ENCODE measurements at regions not wholly inside any gene's neighbourhood (a gene's known extent, or its start where the extent isn't known, plus 50 kb on each side); places are given as distances from the start of the nearest gene placed in this dataset.
A peak's percentile ranks its signal among the peaks of the same experiment; 100 is the strongest.

- H3K27ac Mint-ChIP-seq (ENCODE audit: unreplicated experiment), result no peak overlapping the region
- H3K4me1 Mint-ChIP-seq (ENCODE audit: low read depth), result no peaks in the 10 kb centered on the region
- H3K4me3 Mint-ChIP-seq (ENCODE audit: unreplicated experiment), result no peak overlapping the region
- peak; percentile 59 for DNase-seq (ENCODE audit: low spot score)
- peaks cover 8% of the 10 kb centered on the region for H3K36me3 Mint-ChIP-seq (ENCODE audit: low read depth)
- TF ChIP-seq CTCF (IDR thresholded peaks at IDR 0.05), result no peak
- H3K9me3 Mint-ChIP-seq (ENCODE audit: low read depth), result peaks cover 16% of the 10 kb centered on the region
- H3K27me3 Mint-ChIP-seq (ENCODE audit: low read depth), result peaks cover 3% of the 10 kb centered on the region
Observed at GRCh38 chr10:124298891-124299290, 119.8 kb downstream of the OAT start.

- Mint-ChIP-seq H3K4me3 (ENCODE audit: unreplicated experiment) (no peak overlapping the region), H3K27me3 (ENCODE audit: low read depth) (peaks cover 3% of the 10 kb centered on the region), H3K9me3 (ENCODE audit: low read depth) (peaks cover 16% of the 10 kb centered on the region), H3K27ac (ENCODE audit: unreplicated experiment) (no peak overlapping the region), H3K36me3 (ENCODE audit: low read depth) (peaks cover 8% of the 10 kb centered on the region), H3K4me1 (ENCODE audit: low read depth) (peaks cover 9% of the 10 kb centered on the region)
- TF ChIP-seq CTCF (IDR thresholded peaks at IDR 0.05), result no peak
- DNase-seq (ENCODE audit: low spot score), result peak; percentile 24
Observed at GRCh38 chr10:124296813-124297788, 121.6 kb downstream of the OAT start.

GRCh38 chr10:124296121-124296812 lies 122.5 kb downstream of the OAT start:
- DNase-seq (ENCODE audit: low spot score), result peak; percentile 57
- Mint-ChIP-seq H3K4me1 (ENCODE audit: low read depth) (peaks cover 9% of the 10 kb centered on the region), H3K36me3 (ENCODE audit: low read depth) (peaks cover 8% of the 10 kb centered on the region), H3K27ac (ENCODE audit: unreplicated experiment) (no peak overlapping the region), H3K27me3 (ENCODE audit: low read depth) (peaks cover 3% of the 10 kb centered on the region), H3K4me3 (ENCODE audit: unreplicated experiment) (no peak overlapping the region), H3K9me3 (ENCODE audit: low read depth) (peaks cover 16% of the 10 kb centered on the region)
- TF ChIP-seq CTCF (IDR thresholded peaks at IDR 0.05), result peak; percentile 22

GRCh38 chr10:124294811-124295770 lies 123.6 kb downstream of the OAT start:
- TF ChIP-seq CTCF (IDR thresholded peaks at IDR 0.05), result no peak
- H3K9me3 Mint-ChIP-seq (ENCODE audit: low read depth), result peaks cover 6% of the 10 kb centered on the region
- peak; percentile 72 for DNase-seq (ENCODE audit: low spot score)
- no peak overlapping the region for H3K4me3 Mint-ChIP-seq (ENCODE audit: unreplicated experiment)
- H3K36me3 Mint-ChIP-seq (ENCODE audit: low read depth), result peaks cover 3% of the 10 kb centered on the region
- no peak overlapping the region for H3K27ac Mint-ChIP-seq (ENCODE audit: unreplicated experiment)
- H3K4me1 Mint-ChIP-seq (ENCODE audit: low read depth), result peaks cover 13% of the 10 kb centered on the region
- peaks cover 3% of the 10 kb centered on the region for H3K27me3 Mint-ChIP-seq (ENCODE audit: low read depth)
